SU-DHL-6 (cell line): ENCODE measurements at regions not wholly inside any gene's neighbourhood (a gene's known extent, or its start where the extent isn't known, plus 50 kb on each side); places are given as distances from the start of the nearest gene placed in this dataset.

Experiments used
- H2AFZ ChIP-seq: fragments of 200-600 bp; sonication (generic); 2 replicates; pipeline ENCODE4 v1.6.1; 2014; ENCODE audit warnings: low read depth, mild to moderate bottlenecking, moderate library complexity, mixed read lengths, antibody characterized with exemption, low read length; ENCODE audit not compliant: severe bottlenecking
- H3F3A ChIP-seq: fragments of 200-600 bp; shearing (Covaris generic); 2 replicates; pipeline ENCODE4 v1.6.0; 2016; ENCODE audit warnings: antibody characterized with exemption, mild to moderate bottlenecking; ENCODE audit not compliant: insufficient read depth
- H3K27ac ChIP-seq: fragments of 200-600 bp; sonication (generic); 2 replicates; pipeline ENCODE4 v1.5.1; 2016; ENCODE audit warnings: low read depth, mild to moderate bottlenecking, low read length, moderate library complexity, mixed read lengths
- H3K27me3 ChIP-seq: fragments of 200-600 bp; sonication (generic), shearing (Covaris generic); 2 replicates; pipeline ENCODE4 v1.6.0; 2014; ENCODE audit warnings: mild to moderate bottlenecking, low read length
- H3K36me3 ChIP-seq: fragments of 200-600 bp; sonication (generic); 2 replicates; pipeline ENCODE4 v1.6.1; 2014; ENCODE audit warnings: mild to moderate bottlenecking, low read length, mixed read lengths
- H3K4me2 ChIP-seq: fragments of 300-600, 200-600 bp; shearing (Covaris generic), sonication (generic); 2 replicates; pipeline ENCODE4 v1.6.0; 2014; ENCODE audit warnings: low read length, low read depth, mild to moderate bottlenecking; ENCODE audit not compliant: poor library complexity, severe bottlenecking
- H3K4me3 ChIP-seq: fragments of 200-600 bp; sonication (generic); 2 replicates; pipeline ENCODE4 v1.5.1; 2014; ENCODE audit warnings: antibody characterized with exemption, low read length, mild to moderate bottlenecking, mixed read lengths; ENCODE audit not compliant: insufficient read depth, poor library complexity, severe bottlenecking
- H3K79me2 ChIP-seq: fragments of 200-600 bp; sonication (generic); 2 replicates; pipeline ENCODE4 v1.6.1; 2014; ENCODE audit warnings: mild to moderate bottlenecking, low read length, moderate library complexity; ENCODE audit not compliant: insufficient read depth
- H3K9ac ChIP-seq: fragments of 200-600 bp; sonication (generic); 2 replicates; pipeline ENCODE4 v1.7.0; 2014; ENCODE audit warnings: mild to moderate bottlenecking, low read length
- H3K9me2 ChIP-seq: fragments of 200-600 bp; sonication (generic); replicated peaks from 2 replicates; pipeline ENCODE4 v1.6.1; 2014; ENCODE audit warnings: low read length; ENCODE audit not compliant: insufficient read depth
- H3K9me3 ChIP-seq: fragments of 200-600 bp; sonication (generic); 2 replicates; pipeline ENCODE4 v1.6.1; 2014; ENCODE audit warnings: low read length, mixed read lengths; ENCODE audit not compliant: insufficient read depth
- H4K20me1 ChIP-seq: fragments of 200-600 bp; sonication (generic); 2 replicates; pipeline ENCODE4 v1.6.1; 2014; ENCODE audit warnings: low read depth, mild to moderate bottlenecking, antibody characterized with exemption, low read length, moderate library complexity, mixed read lengths
- CTCF ChIP-seq: fragments of 200-600 bp; sonication (generic); IDR thresholded peaks from one replicate; pipeline ENCODE4 v1.5.1; 2017; ENCODE audit warnings: antibody characterized with exemption, mild to moderate bottlenecking, low read length, moderate library complexity; ENCODE audit not compliant: insufficient read depth, poor library complexity, severe bottlenecking
- EZH2phosphoT487 ChIP-seq: fragments of 200-600 bp; sonication (generic), shearing (Covaris generic); conservative IDR thresholded peaks from 2 replicates; pipeline ENCODE4 v1.6.1; 2018; ENCODE audit warnings: mild to moderate bottlenecking, antibody characterized with exemption, low read length, moderate library complexity, mixed read lengths

- no peak overlapping the region for H2AFZ ChIP-seq
- no peak overlapping the region for H3K9ac ChIP-seq
- TF ChIP-seq EZH2phosphoT487 (no peak), CTCF (no peak)
- no peak overlapping the region for H3K4me2 ChIP-seq
- H3K27ac ChIP-seq = no peak overlapping the region
- no peaks in the 10 kb centered on the region for H3F3A ChIP-seq
- no peaks in the 10 kb centered on the region for H3K9me2 ChIP-seq
- H3K27me3 ChIP-seq = no peaks in the 10 kb centered on the region
- H3K4me3 ChIP-seq = no peak overlapping the region
- no peaks in the 10 kb centered on the region for H3K36me3 ChIP-seq
- no peaks in the 10 kb centered on the region for H3K79me2 ChIP-seq
- H4K20me1 ChIP-seq = no peaks in the 10 kb centered on the region
- H3K9me3 ChIP-seq = no peaks in the 10 kb centered on the region
Measured at GRCh38 chr11:41519696-41520095, 60.2 kb upstream of the LRRC4C start.

- Histone ChIP-seq H4K20me1 (no peaks in the 10 kb centered on the region), H3K9ac (no peak overlapping the region), H3K4me2 (no peak overlapping the region), H3K9me2 (no peaks in the 10 kb centered on the region), H3K27me3 (no peaks in the 10 kb centered on the region), H3F3A (no peaks in the 10 kb centered on the region), H3K36me3 (no peaks in the 10 kb centered on the region), H3K79me2 (no peaks in the 10 kb centered on the region), H3K9me3 (no peaks in the 10 kb centered on the region), H2AFZ (no peak overlapping the region), H3K4me3 (no peak overlapping the region), H3K27ac (no peak overlapping the region)
- TF ChIP-seq EZH2phosphoT487 = no peak
- no peak for TF ChIP-seq CTCF
Measured at GRCh38 chr11:41522391-41522790, 62.9 kb upstream of the LRRC4C start.

GRCh38 chr11:41522899-41523672 lies 63.6 kb upstream of the LRRC4C start:
- no peaks in the 10 kb centered on the region for H4K20me1 ChIP-seq
- no peaks in the 10 kb centered on the region for H3K9me2 ChIP-seq
- no peak overlapping the region for H3K4me3 ChIP-seq
- TF ChIP-seq CTCF = no peak
- H3K79me2 ChIP-seq = no peaks in the 10 kb centered on the region
- H3K9ac ChIP-seq = no peak overlapping the region
- H3F3A ChIP-seq = no peaks in the 10 kb centered on the region
- H2AFZ ChIP-seq = no peak overlapping the region
- H3K27ac ChIP-seq = no peak overlapping the region
- no peaks in the 10 kb centered on the region for H3K36me3 ChIP-seq
- H3K9me3 ChIP-seq = no peaks in the 10 kb centered on the region
- no peaks in the 10 kb centered on the region for H3K27me3 ChIP-seq
- no peak overlapping the region for H3K4me2 ChIP-seq
